ENCODE measurements at regions not wholly inside any gene's neighbourhood (a gene's known extent, or its start where the extent isn't known, plus 50 kb on each side); places are given as distances from the start of the nearest gene placed in this dataset.

DNA sequence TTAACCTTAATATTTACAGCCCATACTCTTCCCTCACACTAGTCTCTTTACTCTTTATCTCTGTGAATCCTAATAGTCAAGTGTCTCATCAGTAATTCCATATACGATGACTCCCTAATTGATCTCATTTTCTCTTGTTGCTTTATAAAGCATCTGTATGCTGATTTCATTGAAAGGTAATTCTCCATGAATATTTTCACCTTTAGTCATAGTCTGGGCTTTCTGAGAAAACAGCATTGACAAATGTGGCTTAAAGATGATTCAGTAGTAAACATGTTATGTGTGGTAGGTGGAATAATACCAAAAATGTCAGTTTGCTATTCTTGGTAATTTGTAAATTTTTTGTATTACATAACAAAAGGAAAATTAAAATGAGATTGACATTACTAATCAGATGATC, 1176.5 kb downstream of the NCAM2 start:
- POLR2A ChIA-PET = no interaction called here
- no peak overlapping the region for H3K27ac ChIP-seq
- WGBS (ENCODE audit: missing lambda C conversion rate) = 5% methylated on average over 1 of the region's 1 CpG
- H3K4me1 ChIP-seq = no peaks in the 10 kb centered on the region
- no peaks in the 10 kb centered on the region for H3K9me3 ChIP-seq
- H3K4me3 ChIP-seq = no peak overlapping the region
- CTCF ChIA-PET = no interaction called here
- TF ChIP-seq HOXA7 (CRISPR knock-in tag; IDR thresholded peaks at IDR 0.05) (no peak), ZSCAN20 (CRISPR knock-in tag; IDR thresholded peaks at IDR 0.05) (no peak), KDM5A (IDR thresholded peaks at IDR 0.05) (no peak), HES2 (IDR thresholded peaks at IDR 0.05) (no peak), ESRRA (IDR thresholded peaks at IDR 0.05; ENCODE audit: borderline replicate concordance, low read length) (no peak), JUN (IDR thresholded peaks at IDR 0.05) (no peak)
- no peak for DNase-seq (ENCODE audit: low read depth in 1 of 2, low spot score in 1 of 2)
- FAIRE-seq = no peak
- H3K4me2 ChIP-seq = no peak overlapping the region
- ATAC-seq = no peak

DNA sequence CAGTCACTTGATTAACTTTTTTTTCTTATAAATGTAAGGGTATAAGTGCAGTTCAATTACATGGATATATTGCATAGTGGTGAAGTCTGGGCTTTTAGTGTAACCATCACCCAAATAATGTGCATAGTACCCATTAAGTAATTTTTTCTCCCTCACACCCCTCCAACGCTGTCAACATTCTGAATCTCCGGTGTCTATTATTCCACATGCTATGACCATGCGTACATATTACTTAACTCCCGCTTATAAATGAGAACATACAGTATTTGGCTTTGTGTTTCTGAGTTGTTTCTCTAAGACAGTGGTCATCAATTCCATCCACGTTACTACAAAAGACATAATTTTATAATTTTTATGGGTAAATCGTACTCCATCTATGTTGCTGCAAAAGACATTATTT, 1191.1 kb downstream of the NCAM2 start:
- POLR2A ChIA-PET = no interaction called here
- no peak for DNase-seq (ENCODE audit: low read depth in 1 of 2, low spot score in 1 of 2)
- Histone ChIP-seq H3K4me1 (no peaks in the 10 kb centered on the region), H3K4me3 (no peak overlapping the region), H3K4me2 (no peak overlapping the region), H3K27ac (no peak overlapping the region), H3K9me3 (no peaks in the 10 kb centered on the region)
- WGBS (ENCODE audit: missing lambda C conversion rate) = 45% methylated on average over 6 of the region's 6 CpGs
- TF ChIP-seq NPAS2 (CRISPR knock-in tag; IDR thresholded peaks at IDR 0.05; ENCODE audit: borderline replicate concordance) = no peak
- TF ChIP-seq EHF (CRISPR knock-in tag; IDR thresholded peaks at IDR 0.05) = no peak
- TF ChIP-seq NR3C1 (IDR thresholded peaks at IDR 0.05) = no peak
- no peak for TF ChIP-seq KDM5A (IDR thresholded peaks at IDR 0.05)
- no peak for TF ChIP-seq GATA3 (IDR thresholded peaks at IDR 0.05; ENCODE audit: borderline replicate concordance)
- no peak for TF ChIP-seq CBX2 (IDR thresholded peaks at IDR 0.05; ENCODE audit: borderline replicate concordance, low read depth)
- no peak for TF ChIP-seq HOXB13 (CRISPR knock-in tag; IDR thresholded peaks at IDR 0.05; ENCODE audit: low read depth)
- TF ChIP-seq MAZ (IDR thresholded peaks at IDR 0.05; ENCODE audit: borderline replicate concordance, low read depth, low read length) = no peak
- TF ChIP-seq, protein P1, sequence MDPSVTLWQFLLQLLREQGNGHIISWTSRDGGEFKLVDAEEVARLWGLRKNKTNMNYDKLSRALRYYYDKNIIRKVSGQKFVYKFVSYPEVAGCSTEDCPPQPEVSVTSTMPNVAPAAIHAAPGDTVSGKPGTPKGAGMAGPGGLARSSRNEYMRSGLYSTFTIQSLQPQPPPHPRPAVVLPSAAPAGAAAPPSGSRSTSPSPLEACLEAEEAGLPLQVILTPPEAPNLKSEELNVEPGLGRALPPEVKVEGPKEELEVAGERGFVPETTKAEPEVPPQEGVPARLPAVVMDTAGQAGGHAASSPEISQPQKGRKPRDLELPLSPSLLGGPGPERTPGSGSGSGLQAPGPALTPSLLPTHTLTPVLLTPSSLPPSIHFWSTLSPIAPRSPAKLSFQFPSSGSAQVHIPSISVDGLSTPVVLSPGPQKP (IDR thresholded peaks at IDR 0.05; ENCODE audit: low read depth, low read length) = no peak
- TF ChIP-seq RNF2 (IDR thresholded peaks at IDR 0.05; ENCODE audit: borderline replicate concordance, low read depth) = no peak
- TF ChIP-seq, protein P2, sequence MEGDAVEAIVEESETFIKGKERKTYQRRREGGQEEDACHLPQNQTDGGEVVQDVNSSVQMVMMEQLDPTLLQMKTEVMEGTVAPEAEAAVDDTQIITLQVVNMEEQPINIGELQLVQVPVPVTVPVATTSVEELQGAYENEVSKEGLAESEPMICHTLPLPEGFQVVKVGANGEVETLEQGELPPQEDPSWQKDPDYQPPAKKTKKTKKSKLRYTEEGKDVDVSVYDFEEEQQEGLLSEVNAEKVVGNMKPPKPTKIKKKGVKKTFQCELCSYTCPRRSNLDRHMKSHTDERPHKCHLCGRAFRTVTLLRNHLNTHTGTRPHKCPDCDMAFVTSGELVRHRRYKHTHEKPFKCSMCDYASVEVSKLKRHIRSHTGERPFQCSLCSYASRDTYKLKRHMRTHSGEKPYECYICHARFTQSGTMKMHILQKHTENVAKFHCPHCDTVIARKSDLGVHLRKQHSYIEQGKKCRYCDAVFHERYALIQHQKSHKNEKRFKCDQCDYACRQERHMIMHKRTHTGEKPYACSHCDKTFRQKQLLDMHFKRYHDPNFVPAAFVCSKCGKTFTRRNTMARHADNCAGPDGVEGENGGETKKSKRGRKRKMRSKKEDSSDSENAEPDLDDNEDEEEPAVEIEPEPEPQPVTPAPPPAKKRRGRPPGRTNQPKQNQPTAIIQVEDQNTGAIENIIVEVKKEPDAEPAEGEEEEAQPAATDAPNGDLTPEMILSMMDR (IDR thresholded peaks at IDR 0.05) = no peak
- TF ChIP-seq RFX5 (IDR thresholded peaks at IDR 0.05) = no peak
- TF ChIP-seq, protein P3, sequence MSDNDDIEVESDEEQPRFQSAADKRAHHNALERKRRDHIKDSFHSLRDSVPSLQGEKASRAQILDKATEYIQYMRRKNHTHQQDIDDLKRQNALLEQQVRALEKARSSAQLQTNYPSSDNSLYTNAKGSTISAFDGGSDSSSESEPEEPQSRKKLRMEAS (IDR thresholded peaks at IDR 0.05) = no peak
- TF ChIP-seq HOXB5 (CRISPR knock-in tag; IDR thresholded peaks at IDR 0.05) = no peak
- no peak for TF ChIP-seq PHF8 (IDR thresholded peaks at IDR 0.05; ENCODE audit: borderline replicate concordance, low read depth)
- no peak for TF ChIP-seq HOXA7 (CRISPR knock-in tag; IDR thresholded peaks at IDR 0.05)
- TF ChIP-seq NFE2L2 (conservative IDR thresholded peaks at IDR 0.05; ENCODE audit: low read length) = no peak
- TF ChIP-seq REST (IDR thresholded peaks at IDR 0.05) = no peak
- ATAC-seq = no peak
- CTCF ChIA-PET = no interaction called here
- FAIRE-seq = no peak
